K562 (cell line): ENCODE measurements at regions not wholly inside any gene's neighbourhood (a gene's known extent, or its start where the extent isn't known, plus 50 kb on each side); places are given as distances from the start of the nearest gene placed in this dataset.

Experiments
- ATAC-seq: fragments of 200-7000 bp; cut with Tn5 transposase; 3 replicates; pipeline ENCODE4 v1.9.1; 2020; ENCODE audit warnings: moderate library complexity
- BruUV-seq: library from RNA; stranded (reverse); fragments of 400-500 nt; replicated peaks from 2 replicates; lab custom pipeline; 2021; lab: Mats Ljungman, UMichigan
- CTCF ChIA-PET: fragments of 300-600 bp; formaldehyde crosslinking; extraction: SDS; loops from one replicate; lab custom pipeline; 2021; ENCODE audit warnings: low intra/inter-chr PET ratio; lab: Yijun Ruan, JAX
- POLR2A ChIA-PET: fragments of 300-600, 350-650 bp; sonication (Branson Sonifier 250); formaldehyde crosslinking; extraction: SDS; loops from one replicate; lab custom pipeline; 2021; ENCODE audit warnings: antibody characterized with exemption, inconsistent platforms; lab: Yijun Ruan, JAX
- DNase-seq, 4 experiments: peaks; one replicate each; pipeline versions ENCODE4 v3.0.0 to v3.0.0-alpha.2; 2011 to 2018; ENCODE audit warnings: low spot score in 3 of 4, mixed read lengths in 3 of 4; ENCODE audit errors: extremely low read depth in 1 of 4
- FAIRE-seq: peaks from 2 replicates; lab custom pipeline; 2011; peaks lifted over from hg19 to GRCh38; lab: Jason Lieb, UNC
- H2AFZ ChIP-seq: 2 replicates; pipeline ENCODE4 v1.6.0; 2011; ENCODE audit warnings: low read depth, low read length, control low read depth, inconsistent platforms
- H3K27ac ChIP-seq: fragments of 200-600 bp; 3 replicates; pipeline ENCODE4 v1.8.0; 2011; ENCODE audit warnings: low read depth, mild to moderate bottlenecking, control low read depth, inconsistent platforms, low read length, moderate library complexity, mixed read lengths; ENCODE audit errors: extremely low read depth
- H3K27me3 ChIP-seq, 2 experiments: fragments of 300-600 bp in 1 of 2; 2 replicates in 1 of 2; 3 replicates in 1 of 2; pipeline versions ENCODE4 v1.6.0 to v1.8.0; 2011; ENCODE audit warnings: inconsistent platforms in 2 of 2, low read length in 2 of 2, mild to moderate bottlenecking in 1 of 2, mixed read lengths in 1 of 2, moderate library complexity in 1 of 2; ENCODE audit not compliant: control insufficient read depth in 2 of 2, insufficient read depth in 2 of 2
- H3K36me3 ChIP-seq: fragments of 300-600 bp; 3 replicates; pipeline ENCODE4 v1.8.0; 2011; ENCODE audit warnings: mild to moderate bottlenecking, low read length, inconsistent platforms; ENCODE audit not compliant: control insufficient read depth, insufficient read depth
- H3K4me1 ChIP-seq, 2 experiments: fragments of 200-600 bp in 1 of 2; replicated peaks in 1 of 2; 2 replicates in 1 of 2; 3 replicates in 1 of 2; pipeline versions ENCODE4 v1.5.1 to v1.8.0; 2011; ENCODE audit warnings: inconsistent platforms in 2 of 2, low read length in 2 of 2, mild to moderate bottlenecking in 1 of 2, mixed read lengths in 1 of 2, moderate library complexity in 1 of 2; ENCODE audit not compliant: control insufficient read depth in 2 of 2, insufficient read depth in 2 of 2
- H3K4me2 ChIP-seq: 2 replicates; pipeline ENCODE4 v1.6.1; 2011; ENCODE audit warnings: low read length, control low read depth, inconsistent platforms, mixed read lengths; ENCODE audit not compliant: insufficient read depth
- H3K4me3 ChIP-seq: fragments of 200-600 bp; sonication (generic), shearing (Covaris generic); 2 replicates; pipeline ENCODE4 v1.5.1; 2016; ENCODE audit warnings: control low read depth, inconsistent platforms
- H3K79me2 ChIP-seq: fragments of 200-600 bp; 3 replicates; pipeline ENCODE4 v1.8.0; 2011; ENCODE audit warnings: low read length, inconsistent platforms; ENCODE audit not compliant: control insufficient read depth, insufficient read depth
- H3K9ac ChIP-seq, 2 experiments: 2 replicates each; pipeline versions ENCODE4 v1.6.0 to v1.6.1; 2011; ENCODE audit warnings: low read depth in 2 of 2, low read length in 2 of 2, control low read depth in 1 of 2, inconsistent platforms in 1 of 2, mild to moderate bottlenecking in 1 of 2, mixed read lengths in 1 of 2; ENCODE audit not compliant: insufficient read depth in 1 of 2
- H3K9me1 ChIP-seq: one replicate; pipeline ENCODE4 v1.6.0; 2011; ENCODE audit warnings: inconsistent platforms, mild to moderate bottlenecking, low read length, moderate library complexity; ENCODE audit not compliant: control insufficient read depth, insufficient read depth
- H3K9me3 ChIP-seq: replicated peaks from 2 replicates; pipeline ENCODE4 v1.5.1; 2011; ENCODE audit warnings: low read depth, low read length, inconsistent platforms; ENCODE audit not compliant: control insufficient read depth, insufficient read depth
- H4K20me1 ChIP-seq: replicated peaks from 2 replicates; pipeline ENCODE4 v1.6.1; 2011; ENCODE audit warnings: low read length, inconsistent platforms, mixed read lengths; ENCODE audit not compliant: control insufficient read depth, insufficient read depth
- BCOR ChIP-seq: fragments of 450-650 bp; IDR thresholded peaks from 2 replicates; pipeline ENCODE4 v1.6.1; 2016
- ELF2 ChIP-seq: fragments of 250-450 bp; sonication (Bioruptor Pico); IDR thresholded peaks from 2 replicates; pipeline ENCODE4 v1.5.0; 2021; ENCODE audit warnings: mild to moderate bottlenecking
- KAT2B ChIP-seq: IDR thresholded peaks from one replicate; pipeline ENCODE4 v1.6.1; 2012; ENCODE audit warnings: low read depth, mild to moderate bottlenecking, control low read depth, inconsistent platforms, low read length, moderate library complexity
- KLF16 ChIP-seq: IDR thresholded peaks from 2 replicates; pipeline ENCODE4 v1.6.1; 2016; ENCODE audit warnings: antibody characterized with exemption
- MAFK ChIP-seq: IDR thresholded peaks from 2 replicates; pipeline ENCODE4 v1.6.1; 2011; ENCODE audit warnings: low read length, improper control_type of control experiment
- MEIS2 ChIP-seq: fragments of 450-650 bp; IDR thresholded peaks from 2 replicates; pipeline ENCODE4 v1.6.1; 2014; ENCODE audit warnings: mild to moderate bottlenecking; ENCODE audit not compliant: partially characterized antibody
- PHF20 ChIP-seq: fragments of 450-650 bp; IDR thresholded peaks from 2 replicates; pipeline ENCODE4 v1.6.1; 2018; ENCODE audit not compliant: partially characterized antibody
- PHF8 ChIP-seq: fragments of 200-600 bp; sonication (generic); IDR thresholded peaks from 2 replicates; pipeline ENCODE4 v1.6.1; 2012; ENCODE audit warnings: mixed run types, mild to moderate bottlenecking, inconsistent platforms, low read length, moderate library complexity, borderline replicate concordance
- POLR2G ChIP-seq: fragments of 200-400 bp; formaldehyde crosslinking; IDR thresholded peaks from 2 replicates; pipeline ENCODE4 v1.6.1; 2017; ENCODE audit warnings: low read depth, mild to moderate bottlenecking, antibody characterized with exemption, low read length, moderate library complexity
- RUNX1 ChIP-seq: sonication (generic); IDR thresholded peaks from 2 replicates; pipeline ENCODE4 v1.6.1; 2016; ENCODE audit warnings: antibody characterized with exemption, low read depth
- SRSF7 ChIP-seq: fragments of 200-400 bp; formaldehyde crosslinking; optimal IDR thresholded peaks from 2 replicates; pipeline ENCODE3; 2017; ENCODE audit warnings: mild to moderate bottlenecking, low read depth, low read length
- STAT5A ChIP-seq: IDR thresholded peaks from 2 replicates; pipeline ENCODE4 v1.6.1; 2012; ENCODE audit warnings: low read length, inconsistent platforms, borderline replicate concordance
- ZZZ3 ChIP-seq: fragments of 450-650 bp; IDR thresholded peaks from 2 replicates; pipeline ENCODE4 v1.6.1; 2016; ENCODE audit warnings: antibody characterized with exemption, mild to moderate bottlenecking, moderate library complexity
- WGBS: fragments of 100-300 bp; shearing (Covaris generic); methylation state at CpG from one replicate; pipeline ENCODE4 v1.1.6; 2016; ENCODE audit warnings: low coverage, mixed read lengths; ENCODE audit not compliant: insufficient coverage; ENCODE audit errors: missing lambda C conversion rate; 5-methylcytosine and 5-hydroxymethylcytosine counted together
- in situ Hi-C: fragments of 300-500 bp; cut with MboI; formaldehyde crosslinking; loops from 4 replicates; pipeline ENCODE4 v1.15.0; 2018; ENCODE audit warnings: inconsistent platforms, mixed read lengths
- intact Hi-C: fragments of 100-400 bp; cut with micrococcal nuclease; formaldehyde crosslinking; loops from 2 replicates; pipeline ENCODE4 v1.14.2; 2022
- TF ChIP-seq, protein P1 (sequence below): IDR thresholded peaks from 3 replicates; pipeline ENCODE4 v1.6.1; 2011; ENCODE audit warnings: borderline replicate concordance, mild to moderate bottlenecking, moderate library complexity; ENCODE audit not compliant: insufficient read length; ENCODE audit errors: extremely low read depth

DNA sequence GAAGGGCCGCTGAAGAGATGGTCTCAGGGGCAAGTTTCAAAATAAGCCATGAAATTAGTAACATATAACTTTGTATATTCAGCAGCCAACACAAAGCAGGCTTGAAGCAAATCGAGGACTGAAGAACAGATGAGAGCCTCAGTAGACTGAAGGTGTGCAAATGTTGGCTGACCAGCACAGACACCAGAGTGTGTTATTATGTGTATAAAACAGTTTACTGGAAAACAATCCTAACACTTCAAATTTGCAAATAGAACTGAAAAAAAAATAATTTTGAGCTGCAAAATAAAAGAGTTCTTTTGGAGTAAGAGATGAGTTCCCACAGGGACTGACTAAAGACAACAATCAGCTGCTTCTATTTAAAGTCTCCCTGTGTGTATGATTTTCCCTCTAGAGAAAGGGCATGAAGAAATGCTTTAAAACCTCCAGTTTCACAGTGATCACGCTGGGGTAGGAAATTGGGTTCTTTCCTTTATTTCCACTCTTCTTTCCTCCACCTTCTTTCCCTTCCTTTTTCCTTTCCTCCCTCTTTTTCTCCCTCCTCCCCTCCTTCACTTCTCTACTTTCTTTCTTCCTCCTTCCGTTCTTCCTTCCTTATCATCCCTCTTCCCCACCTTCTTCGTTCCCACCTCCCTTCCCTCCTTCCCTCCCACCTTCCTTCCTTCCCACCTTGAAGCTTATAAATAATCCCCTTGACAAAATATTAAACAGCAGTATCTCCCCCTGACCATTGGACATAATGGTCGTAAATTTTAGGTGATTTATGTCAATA lies 383.9 kb upstream of the DCN start (continued):
- TF ChIP-seq, protein P1, sequence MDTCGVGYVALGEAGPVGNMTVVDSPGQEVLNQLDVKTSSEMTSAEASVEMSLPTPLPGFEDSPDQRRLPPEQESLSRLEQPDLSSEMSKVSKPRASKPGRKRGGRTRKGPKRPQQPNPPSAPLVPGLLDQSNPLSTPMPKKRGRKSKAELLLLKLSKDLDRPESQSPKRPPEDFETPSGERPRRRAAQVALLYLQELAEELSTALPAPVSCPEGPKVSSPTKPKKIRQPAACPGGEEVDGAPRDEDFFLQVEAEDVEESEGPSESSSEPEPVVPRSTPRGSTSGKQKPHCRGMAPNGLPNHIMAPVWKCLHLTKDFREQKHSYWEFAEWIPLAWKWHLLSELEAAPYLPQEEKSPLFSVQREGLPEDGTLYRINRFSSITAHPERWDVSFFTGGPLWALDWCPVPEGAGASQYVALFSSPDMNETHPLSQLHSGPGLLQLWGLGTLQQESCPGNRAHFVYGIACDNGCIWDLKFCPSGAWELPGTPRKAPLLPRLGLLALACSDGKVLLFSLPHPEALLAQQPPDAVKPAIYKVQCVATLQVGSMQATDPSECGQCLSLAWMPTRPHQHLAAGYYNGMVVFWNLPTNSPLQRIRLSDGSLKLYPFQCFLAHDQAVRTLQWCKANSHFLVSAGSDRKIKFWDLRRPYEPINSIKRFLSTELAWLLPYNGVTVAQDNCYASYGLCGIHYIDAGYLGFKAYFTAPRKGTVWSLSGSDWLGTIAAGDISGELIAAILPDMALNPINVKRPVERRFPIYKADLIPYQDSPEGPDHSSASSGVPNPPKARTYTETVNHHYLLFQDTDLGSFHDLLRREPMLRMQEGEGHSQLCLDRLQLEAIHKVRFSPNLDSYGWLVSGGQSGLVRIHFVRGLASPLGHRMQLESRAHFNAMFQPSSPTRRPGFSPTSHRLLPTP = no peak
- TF ChIP-seq PHF8 (no peak), MEIS2 (peak; percentile 25), SRSF7 (no peak), POLR2G (no peak)

DNA sequence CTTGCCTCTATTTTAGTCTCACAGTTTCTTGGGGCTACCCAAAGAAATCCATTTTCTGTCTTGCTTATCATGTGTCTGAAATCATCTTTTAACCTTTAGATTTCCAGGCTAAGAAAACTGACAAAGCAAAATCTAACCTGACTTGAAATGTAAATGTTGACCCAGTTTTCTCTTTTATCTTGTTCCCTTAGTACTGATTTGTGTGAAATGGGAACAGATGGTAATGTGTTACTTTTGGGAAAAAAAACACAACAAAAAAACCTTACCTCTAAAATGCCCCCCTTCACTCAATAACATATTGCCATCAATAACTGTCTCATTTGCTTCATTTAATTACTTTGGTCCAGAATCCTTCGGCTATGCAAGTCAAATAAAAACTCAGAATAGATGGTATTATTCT lies 383.2 kb upstream of the DCN start:
- DNase-seq (no peak), FAIRE-seq (peak; percentile 6)
- no peak overlapping the region for H3K4me3 ChIP-seq

More for the DNA sequence above, 383.2 kb upstream of the DCN start:
- Histone ChIP-seq H3K9me3 (no peaks in the 10 kb centered on the region), H3K9ac (no peak overlapping the region), H3K79me2 (peaks cover 24% of the 10 kb centered on the region; the same call in 2 of the 3 replicates), H2AFZ (no peak overlapping the region), H4K20me1 (no peaks in the 10 kb centered on the region), H3K27me3 (no peaks in the 10 kb centered on the region), H3K9me1 (no peaks in the 10 kb centered on the region), H3K4me1 (peaks cover 7 to 9% of the 10 kb centered on the region in 2 experiments; a peak in 4 of 5 replicates), H3K4me2 (no peak overlapping the region), H3K36me3 (0 out of 3 replicates have a peak, but pooled peaks cover 3% of the 10 kb centered on the region), H3K27ac (no peak overlapping the region; the same call in 2 of the 3 replicates)
- TF ChIP-seq KAT2B (no peak), RUNX1 (no peak), ELF2 (no peak), SRSF7 (no peak), BCOR (no peak), MAFK (no peak), PHF20 (no peak), STAT5A (no peak), KLF16 (no peak), ZZZ3 (no peak)
- in situ Hi-C loops = no loop called here
- ATAC-seq = no peak
- BruUV-seq = no TSS peak
- intact Hi-C loops = no loop called here
- ChIA-PET POLR2A (interaction anchor here (1.2 to 1.6 kb wide), 2 partner anchors 17 to 50 kb away, joined by 3 to 5 read pairs; no protein-coding TSS in a partner anchor), CTCF (no interaction called here)
- 56% methylated on average over 1 of the region's 1 CpG for WGBS
